H1 (cell line): ENCODE measurements at regions not wholly inside any gene's neighbourhood (a gene's known extent, or its start where the extent isn't known, plus 50 kb on each side); places are given as distances from the start of the nearest gene placed in this dataset.
A peak's percentile ranks its signal among the peaks of the same experiment; 100 is the strongest.
"Not testable (repeated sequence)": the region's sequence is repeated elsewhere in the genome, so short reads cannot be mapped to it uniquely, and the experiment has no call there.

Experiments
- CTCF ChIA-PET: fragments of 300-600 bp; sonication (Branson Sonifier 250); formaldehyde crosslinking; loops from one replicate; lab custom pipeline; 2021; ENCODE audit not compliant: partially characterized antibody; lab: Charles Lee
- POLR2A ChIA-PET: fragments of 300-600 bp; sonication (Branson Sonifier 250); formaldehyde crosslinking; loops from one replicate; lab custom pipeline; 2021; ENCODE audit warnings: inconsistent platforms; ENCODE audit not compliant: partially characterized antibody; lab: Charles Lee
- DNase-seq, 2 experiments: peaks; one replicate each; pipeline versions ENCODE4 v3.0.0 to v3.0.0-alpha.2; 2010 to 2022; ENCODE audit warnings: low spot score in 2 of 2, low read depth in 1 of 2, mixed read lengths in 1 of 2
- FAIRE-seq: peaks from 2 replicates; lab custom pipeline; 2011; peaks lifted over from hg19 to GRCh38; lab: Jason Lieb, UNC
- H2AFZ ChIP-seq: 2 replicates; pipeline ENCODE4 v1.8.1; 2012; ENCODE audit warnings: low read length, inconsistent platforms
- H2AK5ac ChIP-seq: 2 replicates; pipeline ENCODE4 v1.6.1; 2013; ENCODE audit warnings: low read depth, low read length
- H2BK120ac ChIP-seq: replicated peaks from 2 replicates; pipeline ENCODE3; 2013; ENCODE audit warnings: low read depth, low read length, inconsistent platforms
- H2BK12ac ChIP-seq: 2 replicates; pipeline ENCODE4 v1.6.1; 2013; ENCODE audit warnings: low read depth, low read length
- H2BK15ac ChIP-seq: 2 replicates; pipeline ENCODE4 v1.6.1; 2013; ENCODE audit warnings: low read length
- H2BK20ac ChIP-seq: 2 replicates; pipeline ENCODE4 v1.6.1; 2013; ENCODE audit warnings: low read length
- H2BK5ac ChIP-seq: 2 replicates; pipeline ENCODE4 v1.6.1; 2013; ENCODE audit warnings: low read depth, low read length
- H3K14ac ChIP-seq: 2 replicates; pipeline ENCODE4 v1.6.1; 2013; ENCODE audit warnings: inconsistent platforms; ENCODE audit not compliant: insufficient read length
- H3K18ac ChIP-seq: 2 replicates; pipeline ENCODE4 v1.6.1; 2013; ENCODE audit warnings: low read length; ENCODE audit errors: extremely low read depth
- H3K23ac ChIP-seq: 2 replicates; pipeline ENCODE4 v1.6.1; 2013; ENCODE audit warnings: inconsistent platforms; ENCODE audit not compliant: insufficient read length
- H3K23me2 ChIP-seq: 2 replicates; pipeline ENCODE4 v1.6.1; 2013; ENCODE audit warnings: low read depth, low read length
- H3K27ac ChIP-seq: 2 replicates; pipeline ENCODE4 v1.6.1; 2011; ENCODE audit warnings: low read depth, low read length, inconsistent platforms
- H3K27me3 ChIP-seq, 4 experiments: replicated peaks in 1 of 4; 1 replicate in 1 of 4; 2 replicates in 3 of 4; pipeline versions ENCODE4 v1.6.1 to v1.8.1; 2011 to 2013; ENCODE audit warnings: low read length in 3 of 4, mild to moderate bottlenecking in 3 of 4, inconsistent platforms in 2 of 4, mixed read lengths in 2 of 4, moderate library complexity in 1 of 4; ENCODE audit not compliant: control insufficient read depth in 3 of 4, insufficient read depth in 3 of 4; ENCODE audit errors: extremely low read depth in 1 of 4
- H3K36me3 ChIP-seq, 4 experiments: 2 replicates each; pipeline versions ENCODE4 v1.6.1 to v1.8.1; 2011 to 2013; ENCODE audit warnings: mild to moderate bottlenecking in 4 of 4, low read length in 3 of 4, moderate library complexity in 2 of 4, control low read depth in 1 of 4, inconsistent platforms in 1 of 4; ENCODE audit not compliant: insufficient read depth in 4 of 4, control insufficient read depth in 2 of 4
- H3K4ac ChIP-seq: replicated peaks from 2 replicates; pipeline ENCODE3; 2013; ENCODE audit warnings: low read length, low read depth, mixed read lengths, inconsistent platforms; ENCODE audit not compliant: insufficient read length
- H3K4me1 ChIP-seq, 4 experiments: replicated peaks in 1 of 4; 1 replicate in 1 of 4; 2 replicates in 3 of 4; pipeline versions ENCODE4 v1.6.1 to v1.8.1; 2011 to 2013; ENCODE audit warnings: low read length in 3 of 4, inconsistent platforms in 2 of 4, mixed read lengths in 1 of 4; ENCODE audit not compliant: insufficient read depth in 4 of 4, control insufficient read depth in 3 of 4
- H3K4me2 ChIP-seq, 2 experiments: 2 replicates each; pipeline versions ENCODE4 v1.6.1 to v1.8.1; 2011 to 2013; ENCODE audit warnings: low read depth in 2 of 2, low read length in 2 of 2, control low read depth in 1 of 2, inconsistent platforms in 1 of 2, mild to moderate bottlenecking in 1 of 2; ENCODE audit not compliant: insufficient read depth in 1 of 2
- H3K4me3 ChIP-seq, 4 experiments: fragments of 200-600, 300-600 bp in 1 of 4; sonication (generic), shearing (Covaris generic), sonication (Bioruptor Twin) in 1 of 4; 2 replicates each; pipeline versions ENCODE4 v1.5.1 to v1.8.1; 2011 to 2016; ENCODE audit warnings: low read length in 4 of 4, low read depth in 3 of 4, control low read depth in 2 of 4, inconsistent platforms in 2 of 4, mild to moderate bottlenecking in 2 of 4, mixed read lengths in 1 of 4, moderate library complexity in 1 of 4; ENCODE audit not compliant: insufficient read depth in 2 of 4; ENCODE audit errors: extremely low read depth in 1 of 4
- H3K56ac ChIP-seq: replicated peaks from 2 replicates; pipeline ENCODE3; 2013; ENCODE audit warnings: low read depth, mild to moderate bottlenecking, mixed read lengths, low read length, inconsistent platforms; ENCODE audit not compliant: insufficient read length
- H3K79me1 ChIP-seq: 2 replicates; pipeline ENCODE4 v1.6.1; 2013; ENCODE audit warnings: low read depth, low read length, control low read depth
- H3K79me2 ChIP-seq, 2 experiments: 2 replicates each; pipeline versions ENCODE4 v1.6.1 to v1.8.1; 2012 to 2013; ENCODE audit warnings: low read length in 2 of 2, mild to moderate bottlenecking in 2 of 2, inconsistent platforms in 1 of 2; ENCODE audit not compliant: insufficient read depth in 2 of 2, control insufficient read depth in 1 of 2
- H3K9ac ChIP-seq, 4 experiments: replicated peaks in 1 of 4; 1 replicate in 1 of 4; 2 replicates in 3 of 4; pipeline versions ENCODE4 v1.6.1 to v1.8.1; 2011 to 2013; ENCODE audit warnings: low read depth in 3 of 4, low read length in 3 of 4, control low read depth in 2 of 4, mild to moderate bottlenecking in 2 of 4, moderate library complexity in 2 of 4, inconsistent platforms in 1 of 4; ENCODE audit errors: extremely low read depth in 1 of 4
- H3K9me3 ChIP-seq, 2 experiments: 2 replicates each; pipeline versions ENCODE4 v1.6.1 to v1.8.1; 2012 to 2013; ENCODE audit warnings: mild to moderate bottlenecking in 2 of 2, moderate library complexity in 2 of 2, control low read depth in 1 of 2, inconsistent platforms in 1 of 2, low read depth in 1 of 2, low read length in 1 of 2, mixed read lengths in 1 of 2; ENCODE audit not compliant: insufficient read depth in 2 of 2
- H4K20me1 ChIP-seq, 2 experiments: replicated peaks in 1 of 2; 2 replicates each; pipeline versions ENCODE3 to v1.8.1; 2011 to 2013; ENCODE audit warnings: inconsistent platforms in 2 of 2, low read length in 2 of 2, mild to moderate bottlenecking in 1 of 2; ENCODE audit not compliant: insufficient read depth in 2 of 2, control insufficient read depth in 1 of 2
- H4K5ac ChIP-seq: 2 replicates; pipeline ENCODE4 v1.6.1; 2013; ENCODE audit warnings: low read length, low read depth, mixed read lengths, inconsistent platforms; ENCODE audit not compliant: insufficient read length
- H4K8ac ChIP-seq: 2 replicates; pipeline ENCODE4 v1.8.0; 2013; ENCODE audit warnings: mild to moderate bottlenecking, moderate library complexity, low read length, inconsistent platforms; ENCODE audit not compliant: insufficient read depth; ENCODE audit errors: extremely low read depth
- H4K91ac ChIP-seq: replicated peaks from 2 replicates; pipeline ENCODE3; 2013; ENCODE audit warnings: low read length, mixed read lengths, inconsistent platforms; ENCODE audit not compliant: insufficient read length
- ASH2L ChIP-seq: fragments of 200-600, 300-600 bp; sonication (generic); IDR thresholded peaks from one replicate; pipeline ENCODE4 v1.7.1; 2017; ENCODE audit warnings: low read length
- WGBS, 2 experiments: shearing (Covaris generic) in 1 of 2; methylation state at CpG; one replicate each; pipeline versions ENCODE4 v1.1.6 to v1.1.7; 2013 to 2015; ENCODE audit warnings: low lambda C conversion rate in 2 of 2, mixed read lengths in 2 of 2, inconsistent platforms in 1 of 2, low coverage in 1 of 2, missing lambda C conversion rate in 1 of 2; ENCODE audit not compliant: insufficient replicate concordance in 2 of 2, insufficient coverage in 1 of 2, insufficient read length in 1 of 2; ENCODE audit errors: extremely low coverage in 1 of 2, missing lambda C conversion rate in 1 of 2; 5-methylcytosine and 5-hydroxymethylcytosine counted together

DNA sequence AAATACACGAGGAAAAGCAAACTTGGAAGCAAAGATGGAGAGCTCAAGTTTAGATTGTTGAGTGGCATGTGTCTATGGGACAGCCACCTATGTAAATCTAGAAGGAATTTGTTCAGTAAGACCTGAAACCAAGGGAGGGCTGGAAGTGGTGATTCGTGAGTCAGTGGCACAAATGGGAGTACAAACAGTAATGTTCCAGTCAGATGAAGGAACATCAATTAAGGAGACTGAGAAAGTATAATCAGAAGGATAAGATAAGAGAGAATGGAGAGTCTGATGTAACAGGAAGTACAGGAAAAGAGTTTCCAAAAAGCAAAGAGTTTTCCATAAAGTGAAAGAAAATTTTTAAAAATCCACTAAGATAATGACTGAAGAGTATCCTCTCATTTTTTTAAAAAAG lies 544.2 kb downstream of the KIF20B start:
- no peak overlapping the region for H3K56ac ChIP-seq
- no peak overlapping the region for H2BK15ac ChIP-seq
- no peaks in the 10 kb centered on the region for H3K79me1 ChIP-seq
- ChIA-PET POLR2A (no interaction called here), CTCF (interaction anchor here (1.6 kb wide), 1 partner anchor 13 kb away, joined by 3 read pairs; no protein-coding TSS in a partner anchor)
- no peak overlapping the region for H3K18ac ChIP-seq
- no peaks in the 10 kb centered on the region for H3K9me3 ChIP-seq
- H2AFZ ChIP-seq, result no peak overlapping the region
- no peaks in the 10 kb centered on the region for H3K4me1 ChIP-seq
- H3K9ac ChIP-seq, result no peak overlapping the region
- H2BK5ac ChIP-seq, result no peak overlapping the region
- no peaks in the 10 kb centered on the region for H3K23me2 ChIP-seq
- H4K20me1 ChIP-seq, result no peaks in the 10 kb centered on the region
- H2BK12ac ChIP-seq, result no peak overlapping the region
- DNase-seq, result no peak
- H3K4ac ChIP-seq, result no peak overlapping the region
- no peak overlapping the region for H4K91ac ChIP-seq
- no peak overlapping the region for H3K4me3 ChIP-seq
- H3K36me3 ChIP-seq, result no peaks in the 10 kb centered on the region
- no peak overlapping the region for H3K23ac ChIP-seq
- no peak overlapping the region for H3K27ac ChIP-seq
- TF ChIP-seq ASH2L, result no peak
- no peak overlapping the region for H3K4me2 ChIP-seq
- H3K79me2 ChIP-seq, result no peaks in the 10 kb centered on the region
- no peak overlapping the region for H3K14ac ChIP-seq
- H4K8ac ChIP-seq, result no peak overlapping the region
- no peak for FAIRE-seq
- no peak overlapping the region for H2AK5ac ChIP-seq
- H3K27me3 ChIP-seq, result no peaks in the 10 kb centered on the region
- no peak overlapping the region for H4K5ac ChIP-seq
- H2BK20ac ChIP-seq, result no peak overlapping the region
- no peak overlapping the region for H2BK120ac ChIP-seq
- WGBS, 2 experiments, result 87% methylated on average over 2 of the region's 2 CpGs; no CpG with 5 or more reads in 1 of the 2 experiments

DNA sequence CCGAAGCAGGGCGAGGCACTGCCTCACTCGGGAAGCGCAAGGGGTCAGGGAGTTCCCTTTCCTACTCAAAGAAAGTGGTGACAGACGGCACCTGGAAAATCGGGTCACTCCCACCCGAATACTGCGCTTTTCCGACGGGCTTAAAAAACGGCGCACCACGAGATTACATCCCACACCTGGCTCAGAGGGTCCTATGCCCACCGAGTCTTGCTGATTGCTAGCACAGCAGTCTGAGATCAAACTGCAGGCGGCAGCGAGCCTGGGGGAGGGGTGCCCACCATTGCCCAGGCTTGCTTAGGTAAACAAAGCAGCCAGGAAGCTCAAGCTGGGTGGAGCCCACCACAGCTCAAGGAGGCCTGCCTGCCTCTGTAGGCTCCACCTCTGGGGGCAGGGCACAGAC lies 549.4 kb downstream of the KIF20B start:
- H3K23ac ChIP-seq, H3K4me3 ChIP-seq, H3K27ac ChIP-seq, H2AK5ac ChIP-seq, H3K4ac ChIP-seq, H4K5ac ChIP-seq, H2BK15ac ChIP-seq, H2BK12ac ChIP-seq, H3K4me2 ChIP-seq, H3K79me2 ChIP-seq, H3K23me2 ChIP-seq, H4K8ac ChIP-seq, H2AFZ ChIP-seq, H2BK20ac ChIP-seq, H3K9ac ChIP-seq, H2BK120ac ChIP-seq, H3K4me1 ChIP-seq, FAIRE-seq, H3K18ac ChIP-seq, H3K14ac ChIP-seq, H4K91ac ChIP-seq, H3K9me3 ChIP-seq, H3K79me1 ChIP-seq, H3K27me3 ChIP-seq, POLR2A ChIA-PET, H2BK5ac ChIP-seq, H4K20me1 ChIP-seq, H3K56ac ChIP-seq, H3K36me3 ChIP-seq: not testable (repeated sequence)
- DNase-seq, result peak in 1 of 2 experiments; percentile 55
- CTCF ChIA-PET, result interaction anchor here (0.6 to 1.3 kb wide), 2 partner anchors 442 to 467 kb away, joined by 3 read pairs; no protein-coding TSS in a partner anchor
- WGBS, 2 experiments, result 86% methylated on average over 14 of the region's 16 CpGs; no CpG with 5 or more reads in 1 of the 2 experiments
